ENCODE measurements at regions not wholly inside any gene's neighbourhood (a gene's known extent, or its start where the extent isn't known, plus 50 kb on each side); places are given as distances from the start of the nearest gene placed in this dataset.

GRCh38 chr6:4584801-4585200, 191.4 kb upstream of the CDYL start:
- H3K27ac ChIP-seq: no peak overlapping the region
- TF ChIP-seq ZFX (IDR thresholded peaks at IDR 0.05): no peak
- no peak for TF ChIP-seq CTCF (conservative IDR thresholded peaks at IDR 0.05)

GRCh38 chr6:4582506-4583417, 193.4 kb upstream of the CDYL start:
- no peak for TF ChIP-seq CTCF (conservative IDR thresholded peaks at IDR 0.05)
- no peak for TF ChIP-seq ZFX (IDR thresholded peaks at IDR 0.05)
- no peak overlapping the region for H3K27ac ChIP-seq

- H3K27ac ChIP-seq: no peak overlapping the region
- no peak for TF ChIP-seq ZFX (IDR thresholded peaks at IDR 0.05)
- TF ChIP-seq CTCF (conservative IDR thresholded peaks at IDR 0.05): no peak
These were observed 194.5 kb upstream of the CDYL start for GRCh38 chr6:4581468-4582385.

GRCh38 chr6:4580361-4580760, 195.8 kb upstream of the CDYL start:
- no peak overlapping the region for H3K27ac ChIP-seq
- no peak for TF ChIP-seq CTCF (conservative IDR thresholded peaks at IDR 0.05)
- TF ChIP-seq ZFX (IDR thresholded peaks at IDR 0.05): no peak

- no peak overlapping the region; the same call in 1 of the 2 replicates for H3K27ac ChIP-seq
- no peak for TF ChIP-seq CTCF (conservative IDR thresholded peaks at IDR 0.05)
- no peak for TF ChIP-seq ZFX (IDR thresholded peaks at IDR 0.05)
These were observed 198.8 kb upstream of the CDYL start for GRCh38 chr6:4577406-4577805.

GRCh38 chr6:4575714-4576113, 200.5 kb upstream of the CDYL start:
- TF ChIP-seq CTCF (conservative IDR thresholded peaks at IDR 0.05) (no peak), ZFX (IDR thresholded peaks at IDR 0.05) (no peak)
- H3K27ac ChIP-seq: no peak overlapping the region

GRCh38 chr6:4574007-4574406, 202.2 kb upstream of the CDYL start:
- TF ChIP-seq CTCF (conservative IDR thresholded peaks at IDR 0.05) (no peak), ZFX (IDR thresholded peaks at IDR 0.05) (no peak)
- H3K27ac ChIP-seq: no peak overlapping the region
